HepG2 (cell line): ENCODE measurements at regions not wholly inside any gene's neighbourhood (a gene's known extent, or its start where the extent isn't known, plus 50 kb on each side); places are given as distances from the start of the nearest gene placed in this dataset.

Experiments used
- ATAC-seq: fragments of 200-7000 bp; cut with Tn5 transposase; 3 replicates; pipeline ENCODE4 v1.9.1; 2020; ENCODE audit warnings: mild to moderate bottlenecking, moderate library complexity
- BruUV-seq: library from RNA; stranded (reverse); fragments of 400-500 nt; replicated peaks from 2 replicates; lab custom pipeline; 2021; lab: Mats Ljungman, UMichigan
- CTCF ChIA-PET: fragments of 300-600 bp; formaldehyde crosslinking; extraction: SDS; loops from one replicate; lab custom pipeline; 2021; ENCODE audit warnings: low total read pairs, inconsistent platforms, low intra/inter-chr PET ratio; lab: Yijun Ruan, JAX
- POLR2A ChIA-PET: fragments of 350-600 bp; sonication (Branson Sonifier 250); formaldehyde crosslinking; loops from one replicate; lab custom pipeline; 2020; ENCODE audit warnings: antibody characterized with exemption, inconsistent platforms; lab: Yijun Ruan, JAX
- DNase-seq: peaks from one replicate; pipeline ENCODE4 v3.0.0-alpha.2; 2015; ENCODE audit warnings: low spot score
- FAIRE-seq: peaks from 3 replicates; lab custom pipeline; 2011; peaks lifted over from hg19 to GRCh38; lab: Jason Lieb, UNC
- H2AFZ ChIP-seq: one replicate; pipeline ENCODE4 v1.6.1; 2011; ENCODE audit warnings: low read length, inconsistent platforms
- H3K27ac ChIP-seq: fragments of 300-600 bp; 3 replicates; pipeline ENCODE4 v1.8.0; 2011; ENCODE audit warnings: mixed run types, mild to moderate bottlenecking, mixed read lengths, low read length, inconsistent platforms; ENCODE audit not compliant: insufficient read depth; ENCODE audit errors: extremely low read length
- H3K27me3 ChIP-seq, 2 experiments: fragments of 200-600 bp in 1 of 2; 2 replicates in 1 of 2; 3 replicates in 1 of 2; pipeline versions ENCODE4 v1.6.0 to v1.8.0; 2011; ENCODE audit warnings: low read length in 2 of 2, mild to moderate bottlenecking in 2 of 2, moderate library complexity in 2 of 2, inconsistent platforms in 1 of 2; ENCODE audit not compliant: insufficient read depth in 2 of 2, control insufficient read depth in 1 of 2
- H3K36me3 ChIP-seq, 2 experiments: fragments of 200-600 bp in 1 of 2; replicated peaks in 1 of 2; 2 replicates in 1 of 2; 3 replicates in 1 of 2; pipeline versions ENCODE4 v1.5.1 to v1.8.0; 2011; ENCODE audit warnings: low read length in 2 of 2, inconsistent platforms in 1 of 2; ENCODE audit not compliant: insufficient read depth in 2 of 2, control insufficient read depth in 1 of 2
- H3K4me1 ChIP-seq: 2 replicates; pipeline ENCODE4 v1.5.1; 2012; ENCODE audit warnings: low read length, inconsistent platforms; ENCODE audit not compliant: insufficient read depth
- H3K4me2 ChIP-seq: 2 replicates; pipeline ENCODE4 v1.6.0; 2011; ENCODE audit warnings: low read depth, low read length, inconsistent platforms
- H3K4me3 ChIP-seq, 3 experiments: fragments of 200-600 bp in 1 of 3; sonication (generic), shearing (Covaris generic) in 1 of 3; replicated peaks in 1 of 3; 2 replicates each; pipeline ENCODE4 v1.5.1; 2011 to 2016; ENCODE audit warnings: low read length in 3 of 3, inconsistent platforms in 2 of 3, low read depth in 2 of 3, mild to moderate bottlenecking in 2 of 3, control low read depth in 1 of 3, mixed read lengths in 1 of 3; ENCODE audit not compliant: insufficient read depth in 1 of 3
- H3K79me2 ChIP-seq: one replicate; pipeline ENCODE4 v1.6.1; 2011; ENCODE audit warnings: low read length, inconsistent platforms; ENCODE audit not compliant: insufficient read depth
- H3K9ac ChIP-seq: 2 replicates; pipeline ENCODE4 v1.6.0; 2011; ENCODE audit warnings: mild to moderate bottlenecking, low read depth, low read length, inconsistent platforms; ENCODE audit not compliant: insufficient read depth
- H3K9me3 ChIP-seq: 2 replicates; pipeline ENCODE4 v1.5.1; 2012; ENCODE audit warnings: mild to moderate bottlenecking, low read length
- H4K20me1 ChIP-seq: 2 replicates; pipeline ENCODE4 v1.6.0; 2011; ENCODE audit warnings: inconsistent platforms, mild to moderate bottlenecking, low read length, moderate library complexity; ENCODE audit not compliant: insufficient read depth
- BRD4 ChIP-seq: sonication (generic); formaldehyde crosslinking; IDR thresholded peaks from 2 replicates; pipeline ENCODE4 v1.4.0; 2020; ENCODE audit warnings: missing genetic modification reagents
- MAFK ChIP-seq, 2 experiments: IDR thresholded peaks in 1 of 2; conservative IDR thresholded peaks in 1 of 2; 2 replicates each; pipeline ENCODE4 v1.6.1; 2011; ENCODE audit warnings: improper control_type of control experiment in 2 of 2, low read length in 2 of 2
- NONO ChIP-seq, 2 experiments: fragments of 450-650 bp in 1 of 2; sonication (generic) in 1 of 2; formaldehyde crosslinking in 1 of 2; IDR thresholded peaks in 1 of 2; conservative IDR thresholded peaks in 1 of 2; 2 replicates each; pipeline versions ENCODE4 v1.6.1 to v1.8.0; 2017 to 2022; ENCODE audit warnings: mild to moderate bottlenecking in 1 of 2, missing genetic modification reagents in 1 of 2, moderate library complexity in 1 of 2
- ZNF468 ChIP-seq: sonication (generic); formaldehyde crosslinking; IDR thresholded peaks from 2 replicates; pipeline ENCODE4 v1.8.0; 2022; ENCODE audit warnings: mild to moderate bottlenecking, moderate library complexity, missing genetic modification reagents
- WGBS: methylation state at CpG from one replicate; pipeline ENCODE4 v1.1.6; 2017; ENCODE audit warnings: low lambda C conversion rate; 5-methylcytosine and 5-hydroxymethylcytosine counted together
- in situ Hi-C: cut with HindIII; loops from 2 replicates; pipeline ENCODE4 v1.10.0; 2017; ENCODE audit warnings: low pct_unique_long_range_greater_than_20kb; ENCODE audit not compliant: extremely low pct_ligation_motif_present
- intact Hi-C: fragments of 100-400 bp; cut with micrococcal nuclease; formaldehyde crosslinking; loops from one replicate; pipeline ENCODE4 v1.10.0; 2022; ENCODE audit not compliant: unreplicated experiment
- TF ChIP-seq, protein P1 (sequence below): sonication (generic); formaldehyde crosslinking; IDR thresholded peaks from 2 replicates; pipeline ENCODE4 v1.5.0; 2020; ENCODE audit warnings: mild to moderate bottlenecking, missing genetic modification reagents
- TF ChIP-seq, protein P2 (sequence below): sonication (generic); formaldehyde crosslinking; IDR thresholded peaks from 2 replicates; pipeline ENCODE4 v1.4.0; 2020; ENCODE audit warnings: missing genetic modification reagents

DNA sequence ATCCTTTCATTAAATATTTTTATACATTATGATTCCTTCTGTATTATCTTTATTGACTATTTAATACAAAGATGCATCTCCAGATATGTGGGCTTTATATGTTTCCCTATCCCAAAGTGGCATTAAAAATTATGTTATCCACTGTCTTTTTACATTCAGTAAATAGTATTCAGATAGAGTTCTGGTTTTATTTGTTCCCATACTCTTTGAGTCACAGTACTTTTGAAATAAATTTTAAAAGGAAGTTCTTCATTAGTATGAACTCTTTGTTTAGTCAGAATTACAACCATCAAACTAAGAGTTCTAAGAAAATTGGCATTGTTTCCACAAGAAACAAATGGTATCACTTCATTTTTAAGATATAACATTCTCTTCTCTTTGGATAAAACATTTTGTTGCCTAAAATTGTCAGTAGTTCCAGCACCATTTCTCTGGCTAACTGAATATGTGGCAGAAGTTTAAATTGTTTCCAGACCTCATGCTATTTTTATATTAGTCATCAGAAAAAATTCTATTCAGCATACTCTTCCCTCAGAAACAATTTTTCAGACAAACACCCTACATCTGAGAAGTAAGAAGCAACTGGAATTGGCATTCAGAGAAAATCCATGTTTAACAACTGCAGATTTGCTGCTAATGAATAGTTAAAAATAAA, 88.5 kb upstream of the COL5A2 start:
- TF ChIP-seq MAFK (conservative IDR thresholded peaks at IDR 0.05 in 1 of 2, IDR thresholded peaks at IDR 0.05 in 1 of 2; ENCODE audit: low read length in 2 of 2), result 0 out of 4 replicates have a peak, but pooled peaks of 1 of the 2 experiments have one; percentile 1
- no peak for TF ChIP-seq NONO (IDR thresholded peaks at IDR 0.05)
- TF ChIP-seq NONO (CRISPR knock-in tag; conservative IDR thresholded peaks at IDR 0.05), result no peak
- TF ChIP-seq, protein P1, sequence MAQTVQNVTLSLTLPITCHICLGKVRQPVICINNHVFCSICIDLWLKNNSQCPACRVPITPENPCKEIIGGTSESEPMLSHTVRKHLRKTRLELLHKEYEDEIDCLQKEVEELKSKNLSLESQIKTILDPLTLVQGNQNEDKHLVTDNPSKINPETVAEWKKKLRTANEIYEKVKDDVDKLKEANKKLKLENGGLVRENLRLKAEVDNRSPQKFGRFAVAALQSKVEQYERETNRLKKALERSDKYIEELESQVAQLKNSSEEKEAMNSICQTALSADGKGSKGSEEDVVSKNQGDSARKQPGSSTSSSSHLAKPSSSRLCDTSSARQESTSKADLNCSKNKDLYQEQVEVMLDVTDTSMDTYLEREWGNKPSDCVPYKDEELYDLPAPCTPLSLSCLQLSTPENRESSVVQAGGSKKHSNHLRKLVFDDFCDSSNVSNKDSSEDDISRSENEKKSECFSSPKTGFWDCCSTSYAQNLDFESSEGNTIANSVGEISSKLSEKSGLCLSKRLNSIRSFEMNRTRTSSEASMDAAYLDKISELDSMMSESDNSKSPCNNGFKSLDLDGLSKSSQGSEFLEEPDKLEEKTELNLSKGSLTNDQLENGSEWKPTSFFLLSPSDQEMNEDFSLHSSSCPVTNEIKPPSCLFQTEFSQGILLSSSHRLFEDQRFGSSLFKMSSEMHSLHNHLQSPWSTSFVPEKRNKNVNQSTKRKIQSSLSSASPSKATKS (CRISPR knock-in tag), result no peak
- no peak for TF ChIP-seq ZNF468 (CRISPR knock-in tag)
- H3K4me2 ChIP-seq, result no peak overlapping the region
- no TSS peak for BruUV-seq
- no peak overlapping the region for H3K27ac ChIP-seq
- in situ Hi-C loops, result no loop called here
- no peak overlapping the region for H3K4me3 ChIP-seq
- H3K9me3 ChIP-seq, result no peaks in the 10 kb centered on the region
- ATAC-seq (no peak), FAIRE-seq (no peak), DNase-seq (no peak)
- H3K36me3 ChIP-seq, result no peaks in the 10 kb centered on the region
- no peaks in the 10 kb centered on the region for H3K4me1 ChIP-seq
- no peaks in the 10 kb centered on the region for H3K27me3 ChIP-seq
- H4K20me1 ChIP-seq, result no peaks in the 10 kb centered on the region
- ChIA-PET CTCF (no interaction called here), POLR2A (no interaction called here)
- no peaks in the 10 kb centered on the region for H3K79me2 ChIP-seq
- intact Hi-C loops, result no loop called here
- H3K9ac ChIP-seq, result no peak overlapping the region
- no peak overlapping the region for H2AFZ ChIP-seq

DNA sequence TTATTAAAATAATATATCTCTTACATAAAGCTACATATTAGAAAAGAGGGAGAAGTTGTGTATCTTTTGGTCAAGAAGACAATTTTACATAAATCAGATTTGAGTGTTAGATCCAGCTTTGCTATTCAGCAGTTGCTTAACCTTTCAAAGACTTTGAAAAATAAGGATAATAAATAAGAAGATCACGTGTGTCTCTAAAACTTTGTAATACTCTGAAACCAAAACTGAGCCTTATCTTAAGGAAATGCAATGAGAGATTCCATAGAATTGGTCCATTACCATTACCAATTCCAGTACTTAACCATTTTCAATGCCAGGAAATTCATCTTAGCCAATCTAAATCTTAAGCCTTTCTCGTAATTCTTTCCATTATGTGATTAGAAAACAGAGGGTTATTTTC, 89.2 kb upstream of the COL5A2 start:
- ATAC-seq (no peak), FAIRE-seq (no peak), DNase-seq (no peak)
- no peak overlapping the region for H2AFZ ChIP-seq
- 2% methylated on average over 2 of the region's 2 CpGs for WGBS
- H3K9me3 ChIP-seq, result no peaks in the 10 kb centered on the region
- H4K20me1 ChIP-seq, result no peaks in the 10 kb centered on the region
- no peaks in the 10 kb centered on the region for H3K4me1 ChIP-seq
- H3K27me3 ChIP-seq, result no peaks in the 10 kb centered on the region
- H3K79me2 ChIP-seq, result no peaks in the 10 kb centered on the region
- no TSS peak for BruUV-seq
- in situ Hi-C loops, result no loop called here
- H3K27ac ChIP-seq, result no peak overlapping the region
- ChIA-PET POLR2A (no interaction called here), CTCF (no interaction called here)
- H3K36me3 ChIP-seq, result no peaks in the 10 kb centered on the region
- TF ChIP-seq BRD4, result no peak
- TF ChIP-seq, protein P2, sequence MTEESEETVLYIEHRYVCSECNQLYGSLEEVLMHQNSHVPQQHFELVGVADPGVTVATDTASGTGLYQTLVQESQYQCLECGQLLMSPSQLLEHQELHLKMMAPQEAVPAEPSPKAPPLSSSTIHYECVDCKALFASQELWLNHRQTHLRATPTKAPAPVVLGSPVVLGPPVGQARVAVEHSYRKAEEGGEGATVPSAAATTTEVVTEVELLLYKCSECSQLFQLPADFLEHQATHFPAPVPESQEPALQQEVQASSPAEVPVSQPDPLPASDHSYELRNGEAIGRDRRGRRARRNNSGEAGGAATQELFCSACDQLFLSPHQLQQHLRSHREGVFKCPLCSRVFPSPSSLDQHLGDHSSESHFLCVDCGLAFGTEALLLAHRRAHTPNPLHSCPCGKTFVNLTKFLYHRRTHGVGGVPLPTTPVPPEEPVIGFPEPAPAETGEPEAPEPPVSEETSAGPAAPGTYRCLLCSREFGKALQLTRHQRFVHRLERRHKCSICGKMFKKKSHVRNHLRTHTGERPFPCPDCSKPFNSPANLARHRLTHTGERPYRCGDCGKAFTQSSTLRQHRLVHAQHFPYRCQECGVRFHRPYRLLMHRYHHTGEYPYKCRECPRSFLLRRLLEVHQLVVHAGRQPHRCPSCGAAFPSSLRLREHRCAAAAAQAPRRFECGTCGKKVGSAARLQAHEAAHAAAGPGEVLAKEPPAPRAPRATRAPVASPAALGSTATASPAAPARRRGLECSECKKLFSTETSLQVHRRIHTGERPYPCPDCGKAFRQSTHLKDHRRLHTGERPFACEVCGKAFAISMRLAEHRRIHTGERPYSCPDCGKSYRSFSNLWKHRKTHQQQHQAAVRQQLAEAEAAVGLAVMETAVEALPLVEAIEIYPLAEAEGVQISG (CRISPR knock-in tag), result no peak
- intact Hi-C loops, result no loop called here
- H3K4me2 ChIP-seq, result no peak overlapping the region
- H3K4me3 ChIP-seq, result no peak overlapping the region
- H3K9ac ChIP-seq, result no peak overlapping the region
